Spleen (tissue), 7 donors: ENCODE measurements at regions not wholly inside any gene's neighbourhood (a gene's known extent, or its start where the extent isn't known, plus 50 kb on each side); places are given as distances from the start of the nearest gene placed in this dataset.

Experiments used
- POLR2A ChIP-seq, 3 donors: fragments of 450-650 bp; IDR thresholded peaks; one replicate each; pipeline ENCODE4 v1.5.1; 2017; ENCODE audit warnings: antibody characterized with exemption in 3 of 3, mild to moderate bottlenecking in 1 of 3
- TF ChIP-seq, protein P1 (sequence below), 11 experiments: fragments of 200-600 bp in 7 of 11; fragments of 450-650 bp in 4 of 11; sonication (generic) in 4 of 11; IDR thresholded peaks in 8 of 11; conservative IDR thresholded peaks in 3 of 11; 1 replicate in 7 of 11; 2 replicates in 4 of 11; pipeline versions ENCODE4 v1.4.0 to v1.8.0; 2016 to 2021; ENCODE audit warnings: antibody characterized with exemption in 11 of 11, inconsistent platforms in 4 of 11, mild to moderate bottlenecking in 1 of 11
- donor health status: DM: no; HTN: no; CAD: no; lungs with moderate emphysema.
- donor health status: DM: no; HTN: no; CAD: no.
- donor health status: DM: no; HTN: no; CAD: no.

DNA sequence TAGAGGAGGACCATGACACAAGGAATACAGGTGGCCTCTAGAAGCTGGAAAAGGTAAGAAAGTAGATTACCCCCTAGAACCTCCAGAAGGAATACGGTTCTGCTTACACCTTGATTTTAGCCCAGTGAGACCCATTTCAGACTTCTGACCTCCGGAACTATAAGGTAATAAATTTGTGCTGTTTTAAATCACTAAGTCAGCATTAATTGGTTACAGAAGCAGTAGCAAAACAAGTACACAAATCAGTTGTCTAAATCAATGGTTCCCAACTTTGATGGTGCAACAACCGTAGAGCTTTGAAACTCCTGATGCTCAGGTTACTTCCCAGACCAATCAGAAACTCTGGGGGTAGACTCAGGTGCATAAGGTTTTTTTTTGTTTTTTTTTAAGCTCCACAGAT lies 113.6 kb downstream of the RTL9 start:
- TF ChIP-seq, protein P1, sequence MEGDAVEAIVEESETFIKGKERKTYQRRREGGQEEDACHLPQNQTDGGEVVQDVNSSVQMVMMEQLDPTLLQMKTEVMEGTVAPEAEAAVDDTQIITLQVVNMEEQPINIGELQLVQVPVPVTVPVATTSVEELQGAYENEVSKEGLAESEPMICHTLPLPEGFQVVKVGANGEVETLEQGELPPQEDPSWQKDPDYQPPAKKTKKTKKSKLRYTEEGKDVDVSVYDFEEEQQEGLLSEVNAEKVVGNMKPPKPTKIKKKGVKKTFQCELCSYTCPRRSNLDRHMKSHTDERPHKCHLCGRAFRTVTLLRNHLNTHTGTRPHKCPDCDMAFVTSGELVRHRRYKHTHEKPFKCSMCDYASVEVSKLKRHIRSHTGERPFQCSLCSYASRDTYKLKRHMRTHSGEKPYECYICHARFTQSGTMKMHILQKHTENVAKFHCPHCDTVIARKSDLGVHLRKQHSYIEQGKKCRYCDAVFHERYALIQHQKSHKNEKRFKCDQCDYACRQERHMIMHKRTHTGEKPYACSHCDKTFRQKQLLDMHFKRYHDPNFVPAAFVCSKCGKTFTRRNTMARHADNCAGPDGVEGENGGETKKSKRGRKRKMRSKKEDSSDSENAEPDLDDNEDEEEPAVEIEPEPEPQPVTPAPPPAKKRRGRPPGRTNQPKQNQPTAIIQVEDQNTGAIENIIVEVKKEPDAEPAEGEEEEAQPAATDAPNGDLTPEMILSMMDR (IDR thresholded peaks at IDR 0.05 in 8 of 11, conservative IDR thresholded peaks at IDR 0.05 in 3 of 11) = no peak
- no peak for TF ChIP-seq POLR2A (IDR thresholded peaks at IDR 0.05)
